SK-N-SH (cell line): ENCODE measurements at regions not wholly inside any gene's neighbourhood (a gene's known extent, or its start where the extent isn't known, plus 50 kb on each side); places are given as distances from the start of the nearest gene placed in this dataset.

Source experiments
- CTCF ChIP-seq: fragments of 200-600 bp; sonication (generic); IDR thresholded peaks from 2 replicates; pipeline ENCODE4 v1.6.1; 2017; ENCODE audit warnings: antibody characterized with exemption, mild to moderate bottlenecking, moderate library complexity
- EP300 ChIP-seq, 2 experiments: IDR thresholded peaks; 2 replicates each; pipeline versions ENCODE4 v1.4.0 to v1.6.1; 2012; ENCODE audit warnings: borderline replicate concordance in 1 of 2, low read depth in 1 of 2, low read length in 1 of 2
- EZH2phosphoT487 ChIP-seq: fragments of 200-600 bp; sonication (generic); IDR thresholded peaks from 2 replicates; pipeline ENCODE4 v1.6.1; 2017; ENCODE audit warnings: low read depth, mixed run types, mild to moderate bottlenecking, antibody characterized with exemption, moderate library complexity, borderline replicate concordance
- GABPA ChIP-seq: IDR thresholded peaks from 2 replicates; pipeline ENCODE4 v1.4.0; 2012; ENCODE audit warnings: low read depth, mild to moderate bottlenecking
- GATA2 ChIP-seq: sonication (generic); formaldehyde crosslinking; IDR thresholded peaks from 2 replicates; pipeline ENCODE4 v1.5.0; 2020; ENCODE audit warnings: mild to moderate bottlenecking, missing genetic modification reagents
- MAX ChIP-seq: IDR thresholded peaks from 2 replicates; pipeline ENCODE4 v1.4.0; 2012; ENCODE audit warnings: low read depth
- POLR2AphosphoS5 ChIP-seq: IDR thresholded peaks from 2 replicates; pipeline ENCODE4 v1.6.1; 2012; ENCODE audit warnings: low read depth, low read length
- RAD21 ChIP-seq: IDR thresholded peaks from 2 replicates; pipeline ENCODE4 v1.6.1; 2012; ENCODE audit warnings: mild to moderate bottlenecking, low read length
- USF1 ChIP-seq: IDR thresholded peaks from 2 replicates; pipeline ENCODE4 v1.4.0; 2012; ENCODE audit warnings: low read depth, borderline replicate concordance

- TF ChIP-seq EP300 (IDR thresholded peaks at IDR 0.05; ENCODE audit: borderline replicate concordance in 1 of 2, low read depth in 1 of 2, low read length in 1 of 2), result no peak
- no peak for TF ChIP-seq CTCF
- no peak for TF ChIP-seq USF1
- no peak for TF ChIP-seq EZH2phosphoT487
- no peak for TF ChIP-seq GATA2
- no peak for TF ChIP-seq RAD21
- no peak for TF ChIP-seq POLR2AphosphoS5
- TF ChIP-seq GABPA, result no peak
- no peak for TF ChIP-seq MAX
Observed at GRCh38 chr3:177257006-177257405, 59.7 kb upstream of the TBL1XR1 start.
